GM23338 (cell line): ENCODE measurements at regions not wholly inside any gene's neighbourhood (a gene's known extent, or its start where the extent isn't known, plus 50 kb on each side); places are given as distances from the start of the nearest gene placed in this dataset.

ENCODE experiments used
- ATAC-seq: fragments of 200-7000 bp; cut with Tn5 transposase; 3 replicates; pipeline ENCODE4 v1.9.1; 2020
- DNase-seq: peaks from one replicate; pipeline ENCODE4 v3.0.0-alpha.2; 2015; ENCODE audit warnings: low spot score
- H2AFZ ChIP-seq: fragments of 200-600 bp; sonication (generic); 2 replicates; pipeline ENCODE4 v1.8.0; 2016; ENCODE audit warnings: antibody characterized with exemption, mild to moderate bottlenecking, moderate library complexity
- H3F3A ChIP-seq: fragments of 200-600 bp; sonication (generic); replicated peaks from 2 replicates; pipeline ENCODE4 v1.8.0; 2017; ENCODE audit warnings: antibody characterized with exemption, mixed run types, low read depth
- H3K27ac ChIP-seq: fragments of 200-600 bp; sonication (generic); 2 replicates; pipeline ENCODE4 v1.6.1; 2016; ENCODE audit warnings: low read depth
- H3K27me3 ChIP-seq: fragments of 200-600 bp; sonication (generic); 2 replicates; pipeline ENCODE4 v1.8.0; 2016; ENCODE audit warnings: mild to moderate bottlenecking, mixed run types, moderate library complexity; ENCODE audit not compliant: insufficient read depth
- H3K36me3 ChIP-seq: fragments of 200-600 bp; sonication (generic); 2 replicates; pipeline ENCODE4 v1.8.0; 2016; ENCODE audit warnings: mild to moderate bottlenecking; ENCODE audit not compliant: insufficient read depth
- H3K4me1 ChIP-seq: fragments of 200-600 bp; sonication (generic); 2 replicates; pipeline ENCODE4 v1.8.0; 2016; ENCODE audit warnings: mild to moderate bottlenecking, moderate library complexity; ENCODE audit not compliant: insufficient read depth
- H3K4me2 ChIP-seq: fragments of 200-600 bp; sonication (generic); 2 replicates; pipeline ENCODE4 v1.7.1; 2017; ENCODE audit warnings: mixed run types
- H3K4me3 ChIP-seq: fragments of 200-600 bp; sonication (generic); 2 replicates; pipeline ENCODE4 v1.6.1; 2016; ENCODE audit warnings: mixed run types
- H3K79me2 ChIP-seq: fragments of 200-600 bp; sonication (generic); replicated peaks from 2 replicates; pipeline ENCODE4 v1.8.0; 2017; ENCODE audit warnings: mild to moderate bottlenecking; ENCODE audit not compliant: insufficient read depth
- H3K9me2 ChIP-seq: fragments of 200-600 bp; sonication (generic); 2 replicates; pipeline ENCODE4 v1.8.0; 2017; ENCODE audit not compliant: insufficient read depth
- H4K20me1 ChIP-seq: fragments of 200-600 bp; sonication (generic); replicated peaks from 2 replicates; pipeline ENCODE4 v1.8.0; 2017; ENCODE audit warnings: mild to moderate bottlenecking; ENCODE audit not compliant: insufficient read depth
- H3K27ac Mint-ChIP-seq: 2 replicates; pipeline ENCODE4 v1.8.0; 2020; ENCODE audit warnings: inconsistent platforms, mild to moderate bottlenecking, moderate library complexity, mixed read lengths
- H3K27me3 Mint-ChIP-seq: 3 replicates; pipeline ENCODE4 v1.8.0; 2022; ENCODE audit warnings: low read depth, mild to moderate bottlenecking, moderate library complexity, mixed read lengths, inconsistent platforms; ENCODE audit not compliant: insufficient read depth, poor library complexity
- H3K36me3 Mint-ChIP-seq: 3 replicates; pipeline ENCODE4 v1.8.0; 2021; ENCODE audit warnings: low read depth, mild to moderate bottlenecking, inconsistent platforms, moderate library complexity, mixed read lengths
- H3K4me1 Mint-ChIP-seq: 3 replicates; pipeline ENCODE4 v1.8.0; 2020; ENCODE audit warnings: mild to moderate bottlenecking, inconsistent platforms, mixed read lengths
- H3K4me3 Mint-ChIP-seq: 3 replicates; pipeline ENCODE4 v1.8.0; 2021; ENCODE audit warnings: moderate library complexity, mild to moderate bottlenecking, inconsistent platforms, mixed read lengths
- H3K9me3 Mint-ChIP-seq: 3 replicates; pipeline ENCODE4 v1.8.0; 2020; ENCODE audit warnings: moderate library complexity, mild to moderate bottlenecking, inconsistent platforms, mixed read lengths
- CREB1 ChIP-seq: fragments of 250-450 bp; sonication (Bioruptor Pico); IDR thresholded peaks from 2 replicates; pipeline ENCODE4 v1.5.0; 2020; ENCODE audit warnings: low read depth, mild to moderate bottlenecking, moderate library complexity
- CTCF ChIP-seq, 2 experiments: fragments of 200-600 bp in 1 of 2; sonication (generic) in 1 of 2; conservative IDR thresholded peaks; 2 replicates each; pipeline versions ENCODE4 v1.5.1 to v1.6.1; 2016 to 2017; ENCODE audit warnings: antibody characterized with exemption in 2 of 2, low read depth in 2 of 2, mild to moderate bottlenecking in 2 of 2, moderate library complexity in 1 of 2
- EZH2 ChIP-seq: fragments of 200-600 bp; sonication (generic); IDR thresholded peaks from one replicate; pipeline ENCODE4 v1.8.0; 2017; ENCODE audit warnings: antibody characterized with exemption, mild to moderate bottlenecking, low read depth; ENCODE audit not compliant: unreplicated experiment
- EZH2phosphoT487 ChIP-seq: fragments of 200-600 bp; sonication (generic); IDR thresholded peaks from one replicate; pipeline ENCODE4 v1.8.1; 2018; ENCODE audit warnings: antibody characterized with exemption; ENCODE audit not compliant: unreplicated experiment
- JUNB ChIP-seq: IDR thresholded peaks from one replicate; pipeline ENCODE4 v1.6.1; 2016; ENCODE audit warnings: antibody characterized with exemption; ENCODE audit not compliant: unreplicated experiment
- NANOG ChIP-seq: IDR thresholded peaks from 2 replicates; pipeline ENCODE4 v1.6.1; 2016; ENCODE audit warnings: antibody characterized with exemption, borderline replicate concordance
- POLR2AphosphoS5 ChIP-seq: IDR thresholded peaks from 2 replicates; pipeline ENCODE4 v1.6.1; 2016; ENCODE audit warnings: antibody characterized with exemption, low read depth
- STAT1 ChIP-seq: IDR thresholded peaks from one replicate; pipeline ENCODE4 v1.6.1; 2016; ENCODE audit warnings: antibody characterized with exemption; ENCODE audit not compliant: unreplicated experiment
- ZNF331 ChIP-seq: fragments of 250-450 bp; sonication (Bioruptor Pico); IDR thresholded peaks from 2 replicates; pipeline ENCODE4 v1.5.0; 2020; ENCODE audit warnings: low read depth, mild to moderate bottlenecking, moderate library complexity
- TF ChIP-seq, protein P1 (sequence below): IDR thresholded peaks from one replicate; pipeline ENCODE4 v1.6.1; 2018; ENCODE audit warnings: antibody characterized with exemption; ENCODE audit not compliant: unreplicated experiment

GRCh38 chr1:99439433-99440075 lies 175.3 kb downstream of the PLPPR4 start:
- no peak overlapping the region for H3K4me2 ChIP-seq
- no peaks in the 10 kb centered on the region for H3F3A ChIP-seq
- H3K4me3 ChIP-seq = no peak overlapping the region
- H3K27me3 ChIP-seq = no peaks in the 10 kb centered on the region
- no peaks in the 10 kb centered on the region for H3K4me1 ChIP-seq
- TF ChIP-seq ZNF331 (CRISPR knock-in tag) (no peak), CTCF (conservative IDR thresholded peaks at IDR 0.05; ENCODE audit: low read depth in 2 of 2) (no peak), CREB1 (no peak), JUNB (no peak), STAT1 (no peak)
- Mint-ChIP-seq H3K27me3 (no peaks in the 10 kb centered on the region), H3K9me3 (no peaks in the 10 kb centered on the region), H3K4me1 (no peaks in the 10 kb centered on the region), H3K27ac (no peak overlapping the region), H3K4me3 (no peak overlapping the region), H3K36me3 (no peaks in the 10 kb centered on the region)
- H4K20me1 ChIP-seq = no peaks in the 10 kb centered on the region
- ATAC-seq (no peak), DNase-seq (no peak)
- H3K9me2 ChIP-seq = no peaks in the 10 kb centered on the region
- no peak overlapping the region for H2AFZ ChIP-seq
- no peaks in the 10 kb centered on the region for H3K79me2 ChIP-seq
- H3K27ac ChIP-seq = no peak overlapping the region
- no peaks in the 10 kb centered on the region; the same call in 1 of the 2 replicates for H3K36me3 ChIP-seq

DNA sequence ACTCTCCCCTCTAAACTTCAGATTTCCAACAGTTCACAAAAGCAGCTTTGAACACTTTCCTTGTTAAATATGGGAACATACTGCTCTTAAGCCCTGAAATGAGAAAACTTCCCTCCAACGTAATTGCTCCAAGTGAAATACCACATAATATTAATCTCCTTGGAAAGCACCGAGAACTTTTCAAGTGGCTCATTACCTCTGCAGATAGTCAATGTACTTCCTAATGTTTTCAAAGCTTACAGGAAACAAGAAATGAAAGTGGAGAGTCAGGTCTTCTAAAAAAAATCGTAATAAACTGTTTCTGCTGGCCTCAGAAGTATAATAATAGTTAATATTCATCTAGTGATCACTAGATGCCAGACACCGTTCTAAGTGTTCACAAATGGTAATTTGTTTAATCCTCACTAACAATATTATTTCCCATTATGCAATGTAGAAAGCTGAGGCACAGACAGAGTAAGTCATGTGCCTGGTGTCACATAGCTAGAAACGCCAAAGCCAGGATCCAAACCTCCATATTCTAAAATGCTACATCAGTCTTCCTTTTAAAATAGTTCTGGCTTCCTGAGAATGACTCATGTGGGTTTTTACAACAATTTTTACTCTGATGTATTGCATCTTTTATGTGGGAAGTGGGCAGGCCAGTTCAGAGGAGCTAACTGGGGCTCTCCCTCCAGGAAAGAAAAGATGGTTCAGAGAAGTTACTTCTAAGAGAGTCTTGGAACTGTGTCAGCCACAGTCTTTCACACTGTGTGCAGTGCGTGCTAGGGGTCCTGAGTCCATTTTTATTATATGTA lies 177.2 kb downstream of the PLPPR4 start:
- Histone ChIP-seq H3K27me3 (no peaks in the 10 kb centered on the region), H3K4me1 (no peaks in the 10 kb centered on the region), H3K27ac (no peak overlapping the region), H4K20me1 (no peaks in the 10 kb centered on the region), H3K4me2 (no peak overlapping the region), H2AFZ (no peak overlapping the region), H3K79me2 (no peaks in the 10 kb centered on the region), H3K9me2 (no peaks in the 10 kb centered on the region), H3K4me3 (no peak overlapping the region), H3F3A (no peaks in the 10 kb centered on the region), H3K36me3 (no peaks in the 10 kb centered on the region; the same call in 1 of the 2 replicates)
- H3K9me3 Mint-ChIP-seq = no peaks in the 10 kb centered on the region
- H3K36me3 Mint-ChIP-seq = no peaks in the 10 kb centered on the region
- no peak overlapping the region for H3K4me3 Mint-ChIP-seq
- no peak overlapping the region for H3K27ac Mint-ChIP-seq
- no peaks in the 10 kb centered on the region for H3K4me1 Mint-ChIP-seq
- ATAC-seq = no peak
- DNase-seq = no peak
- H3K27me3 Mint-ChIP-seq = no peaks in the 10 kb centered on the region
- TF ChIP-seq, protein P1, sequence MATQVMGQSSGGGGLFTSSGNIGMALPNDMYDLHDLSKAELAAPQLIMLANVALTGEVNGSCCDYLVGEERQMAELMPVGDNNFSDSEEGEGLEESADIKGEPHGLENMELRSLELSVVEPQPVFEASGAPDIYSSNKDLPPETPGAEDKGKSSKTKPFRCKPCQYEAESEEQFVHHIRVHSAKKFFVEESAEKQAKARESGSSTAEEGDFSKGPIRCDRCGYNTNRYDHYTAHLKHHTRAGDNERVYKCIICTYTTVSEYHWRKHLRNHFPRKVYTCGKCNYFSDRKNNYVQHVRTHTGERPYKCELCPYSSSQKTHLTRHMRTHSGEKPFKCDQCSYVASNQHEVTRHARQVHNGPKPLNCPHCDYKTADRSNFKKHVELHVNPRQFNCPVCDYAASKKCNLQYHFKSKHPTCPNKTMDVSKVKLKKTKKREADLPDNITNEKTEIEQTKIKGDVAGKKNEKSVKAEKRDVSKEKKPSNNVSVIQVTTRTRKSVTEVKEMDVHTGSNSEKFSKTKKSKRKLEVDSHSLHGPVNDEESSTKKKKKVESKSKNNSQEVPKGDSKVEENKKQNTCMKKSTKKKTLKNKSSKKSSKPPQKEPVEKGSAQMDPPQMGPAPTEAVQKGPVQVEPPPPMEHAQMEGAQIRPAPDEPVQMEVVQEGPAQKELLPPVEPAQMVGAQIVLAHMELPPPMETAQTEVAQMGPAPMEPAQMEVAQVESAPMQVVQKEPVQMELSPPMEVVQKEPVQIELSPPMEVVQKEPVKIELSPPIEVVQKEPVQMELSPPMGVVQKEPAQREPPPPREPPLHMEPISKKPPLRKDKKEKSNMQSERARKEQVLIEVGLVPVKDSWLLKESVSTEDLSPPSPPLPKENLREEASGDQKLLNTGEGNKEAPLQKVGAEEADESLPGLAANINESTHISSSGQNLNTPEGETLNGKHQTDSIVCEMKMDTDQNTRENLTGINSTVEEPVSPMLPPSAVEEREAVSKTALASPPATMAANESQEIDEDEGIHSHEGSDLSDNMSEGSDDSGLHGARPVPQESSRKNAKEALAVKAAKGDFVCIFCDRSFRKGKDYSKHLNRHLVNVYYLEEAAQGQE = no peak
- TF ChIP-seq CREB1 = no peak
- TF ChIP-seq ZNF331 (CRISPR knock-in tag) = no peak
- no peak for TF ChIP-seq NANOG
- no peak for TF ChIP-seq EZH2phosphoT487
- TF ChIP-seq EZH2 = no peak
- TF ChIP-seq STAT1 = no peak
- no peak for TF ChIP-seq POLR2AphosphoS5
